Heart left ventricle (tissue), 13 donors: ENCODE measurements at regions not wholly inside any gene's neighbourhood (a gene's known extent, or its start where the extent isn't known, plus 50 kb on each side); places are given as distances from the start of the nearest gene placed in this dataset.

Experiments
- CTCF ChIP-seq, 12 donors: fragments of 200-600 bp; sonication (generic) in 4 of 12; IDR thresholded peaks; one replicate each; pipeline versions ENCODE4 v1.5.0 to v1.8.0; 2018 to 2022; ENCODE audit warnings: antibody characterized with exemption in 12 of 12, mild to moderate bottlenecking in 5 of 12
- POLR2A ChIP-seq, 2 donors: fragments of 450-650 bp; IDR thresholded peaks; one replicate each; pipeline ENCODE4 v1.6.1; 2017; ENCODE audit warnings: antibody characterized with exemption in 2 of 2, mild to moderate bottlenecking in 2 of 2, moderate library complexity in 2 of 2
- donor health status: ischemic (EF 13 %, LVEDD 7.1; RV severe dilation, severe dysfunction).
- donor health status: DM: no; HTN: yes; CAD: no.
- donor health status: DM: no; HTN: no; CAD: no.
- donor health status: ischemic (EF 25% LVEDD 6.9; RV normal size, moderate dysfunction).
- donor health status: ischemic (EF 25% LVEDD 5.7; RV mildly dilated, moderate dysfunction).
- donor health status: ischemic (EF 35%, LVEDD 5.7; RV mildly dilated, moderate dysfunction).
- donor health status: nonischemic (EF 11% LVEDD 7.7; RV severe dilation, severe dysfunction).
- donor health status: DM: yes; HTN: yes; CAD: no.
- donor health status: PGD.
- donor health status: ischemic (EF 29% LVEDD 5.4; RV normal size, mild dysfunction).
- donor health status: nonischemic (EF 23%, LVEDD 6.1; RV moderate dilation, normal function).

- TF ChIP-seq CTCF (IDR thresholded peaks at IDR 0.05) (no peak), POLR2A (IDR thresholded peaks at IDR 0.05) (no peak)
These were observed 138.4 kb upstream of the MDFIC start for GRCh38 chr7:114783508-114783907.
